SK-N-MC (cell line): ENCODE measurements at regions not wholly inside any gene's neighbourhood (a gene's known extent, or its start where the extent isn't known, plus 50 kb on each side); places are given as distances from the start of the nearest gene placed in this dataset.

Experiments
- EZH2 ChIP-seq: fragments of 200-600 bp; sonication (generic); IDR thresholded peaks from one replicate; pipeline ENCODE4 v1.6.1; 2017; ENCODE audit warnings: antibody characterized with exemption
- POLR2AphosphoS5 ChIP-seq: IDR thresholded peaks from 2 replicates; pipeline ENCODE4 v1.6.1; 2012; ENCODE audit warnings: mild to moderate bottlenecking, low read depth, low read length, borderline replicate concordance

DNA sequence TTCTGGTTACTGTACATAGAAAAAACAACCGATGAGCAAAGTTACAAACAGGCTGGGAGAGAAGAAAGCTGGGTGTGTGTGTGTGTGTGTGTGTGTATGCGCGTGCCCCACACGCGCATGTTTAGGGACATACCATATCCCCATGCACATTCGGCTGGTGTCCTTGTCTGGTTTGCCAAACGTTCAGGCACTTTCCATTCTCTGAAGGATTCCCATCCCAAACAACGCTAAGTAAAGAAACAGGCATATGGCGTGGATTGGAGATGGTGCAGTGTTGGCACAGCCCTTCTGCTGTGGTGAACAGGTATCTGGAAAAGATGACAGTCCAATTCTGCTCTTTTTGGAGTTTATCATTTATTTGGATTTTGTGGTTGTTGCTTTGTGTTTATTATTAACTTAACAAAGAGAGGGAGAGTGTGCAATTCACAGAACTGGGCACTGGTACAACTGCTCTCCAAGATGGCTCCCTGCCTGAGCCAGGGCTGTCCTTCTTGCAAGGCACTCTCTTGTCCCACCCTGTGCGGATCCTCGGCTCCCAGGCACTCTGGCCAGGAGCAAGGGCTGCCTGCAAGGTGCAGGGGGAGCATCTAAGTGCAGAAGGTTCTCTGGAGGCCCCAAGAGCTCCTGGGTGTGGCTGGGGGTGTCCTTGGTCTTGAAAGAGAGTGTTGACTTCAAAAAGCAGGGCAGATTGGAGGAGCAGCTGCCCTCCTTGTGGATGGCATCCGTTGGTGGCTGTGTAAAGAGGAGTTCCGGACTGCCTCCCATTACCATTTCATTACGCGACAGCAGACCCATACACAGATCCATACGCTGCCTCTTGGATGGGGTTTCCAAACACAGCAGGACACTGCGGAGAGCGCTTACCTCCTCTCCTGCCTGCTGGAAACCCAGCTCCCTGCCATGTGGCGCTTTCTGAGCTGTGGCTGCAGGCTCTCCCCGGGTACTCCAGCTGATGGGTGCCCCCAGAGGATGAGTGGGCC is 263.1 kb downstream of the ZNF536 start:
- TF ChIP-seq EZH2 (no peak), POLR2AphosphoS5 (no peak)
